Calu3 (cell line): ENCODE measurements at regions not wholly inside any gene's neighbourhood (a gene's known extent, or its start where the extent isn't known, plus 50 kb on each side); places are given as distances from the start of the nearest gene placed in this dataset.

Experiments used
- BruUV-seq: library from RNA; stranded (reverse); fragments of 400-500 nt; replicated peaks from 2 replicates; lab custom pipeline; 2021; lab: Mats Ljungman, UMichigan
- CTCF ChIA-PET: fragments of 300-600 bp; sonication (Branson Sonifier 250); formaldehyde crosslinking; loops from one replicate; lab custom pipeline; 2022; ENCODE audit warnings: antibody characterized with exemption; lab: Charles Lee
- DNase-seq: peaks from one replicate; pipeline ENCODE4 v3.0.0; 2022
- H3K27ac Mint-ChIP-seq: one replicate; pipeline ENCODE4 v1.8.0; 2022; ENCODE audit warnings: mixed read lengths; ENCODE audit not compliant: unreplicated experiment
- H3K27me3 Mint-ChIP-seq: one replicate; pipeline ENCODE4 v1.8.0; 2022; ENCODE audit warnings: mixed read lengths; ENCODE audit not compliant: unreplicated experiment
- H3K36me3 Mint-ChIP-seq: one replicate; pipeline ENCODE4 v1.8.0; 2022; ENCODE audit warnings: mild to moderate bottlenecking, moderate library complexity, mixed read lengths; ENCODE audit not compliant: insufficient read depth, unreplicated experiment
- H3K4me1 Mint-ChIP-seq: one replicate; pipeline ENCODE4 v1.8.0; 2022; ENCODE audit warnings: mild to moderate bottlenecking, low read depth, mixed read lengths; ENCODE audit not compliant: unreplicated experiment
- H3K4me3 Mint-ChIP-seq: one replicate; pipeline ENCODE4 v1.8.0; 2022; ENCODE audit warnings: mild to moderate bottlenecking, low read depth, moderate library complexity, mixed read lengths; ENCODE audit not compliant: unreplicated experiment
- H3K9me3 Mint-ChIP-seq: one replicate; pipeline ENCODE4 v1.8.0; 2022; ENCODE audit warnings: low read depth, mixed read lengths; ENCODE audit not compliant: unreplicated experiment
- intact Hi-C: fragments of 100-400 bp; cut with micrococcal nuclease; formaldehyde crosslinking; loops from one replicate; pipeline ENCODE4 v1.10.0; 2022; ENCODE audit not compliant: unreplicated experiment
- TF ChIP-seq, protein P1 (sequence below): fragments of 200-600 bp; IDR thresholded peaks from one replicate; pipeline ENCODE4 v1.8.0; 2022; ENCODE audit warnings: antibody characterized with exemption; ENCODE audit not compliant: unreplicated experiment

DNA sequence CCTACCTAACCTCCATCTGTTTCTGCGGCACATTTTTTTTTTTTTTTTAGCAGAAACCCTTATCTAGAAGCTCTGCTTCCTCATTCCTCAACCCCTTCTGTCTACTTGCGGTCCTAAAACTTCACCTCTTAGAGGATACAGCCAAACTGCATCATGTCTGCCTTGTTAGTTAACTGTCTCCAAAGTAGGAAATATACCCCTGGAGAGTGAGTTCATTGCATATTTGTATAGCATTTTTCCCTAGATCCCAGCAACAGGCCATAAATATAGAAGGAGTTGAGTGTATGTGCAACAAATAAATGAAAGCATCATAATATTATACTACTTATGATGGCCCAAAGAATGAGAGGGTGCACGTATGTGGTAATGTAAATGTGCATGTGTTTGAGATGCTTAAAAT lies 1288.6 kb upstream of the GJE1 start:
- no peaks in the 10 kb centered on the region for H3K9me3 Mint-ChIP-seq
- H3K27ac Mint-ChIP-seq, result no peak overlapping the region
- H3K4me3 Mint-ChIP-seq, result no peak overlapping the region
- no TSS peak for BruUV-seq
- no peaks in the 10 kb centered on the region for H3K27me3 Mint-ChIP-seq
- H3K36me3 Mint-ChIP-seq, result no peaks in the 10 kb centered on the region
- peaks cover 11% of the 10 kb centered on the region for H3K4me1 Mint-ChIP-seq
- DNase-seq, result no peak
- TF ChIP-seq, protein P1, sequence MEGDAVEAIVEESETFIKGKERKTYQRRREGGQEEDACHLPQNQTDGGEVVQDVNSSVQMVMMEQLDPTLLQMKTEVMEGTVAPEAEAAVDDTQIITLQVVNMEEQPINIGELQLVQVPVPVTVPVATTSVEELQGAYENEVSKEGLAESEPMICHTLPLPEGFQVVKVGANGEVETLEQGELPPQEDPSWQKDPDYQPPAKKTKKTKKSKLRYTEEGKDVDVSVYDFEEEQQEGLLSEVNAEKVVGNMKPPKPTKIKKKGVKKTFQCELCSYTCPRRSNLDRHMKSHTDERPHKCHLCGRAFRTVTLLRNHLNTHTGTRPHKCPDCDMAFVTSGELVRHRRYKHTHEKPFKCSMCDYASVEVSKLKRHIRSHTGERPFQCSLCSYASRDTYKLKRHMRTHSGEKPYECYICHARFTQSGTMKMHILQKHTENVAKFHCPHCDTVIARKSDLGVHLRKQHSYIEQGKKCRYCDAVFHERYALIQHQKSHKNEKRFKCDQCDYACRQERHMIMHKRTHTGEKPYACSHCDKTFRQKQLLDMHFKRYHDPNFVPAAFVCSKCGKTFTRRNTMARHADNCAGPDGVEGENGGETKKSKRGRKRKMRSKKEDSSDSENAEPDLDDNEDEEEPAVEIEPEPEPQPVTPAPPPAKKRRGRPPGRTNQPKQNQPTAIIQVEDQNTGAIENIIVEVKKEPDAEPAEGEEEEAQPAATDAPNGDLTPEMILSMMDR, result no peak
- CTCF ChIA-PET, result no interaction called here
- intact Hi-C loops, result no loop called here

DNA sequence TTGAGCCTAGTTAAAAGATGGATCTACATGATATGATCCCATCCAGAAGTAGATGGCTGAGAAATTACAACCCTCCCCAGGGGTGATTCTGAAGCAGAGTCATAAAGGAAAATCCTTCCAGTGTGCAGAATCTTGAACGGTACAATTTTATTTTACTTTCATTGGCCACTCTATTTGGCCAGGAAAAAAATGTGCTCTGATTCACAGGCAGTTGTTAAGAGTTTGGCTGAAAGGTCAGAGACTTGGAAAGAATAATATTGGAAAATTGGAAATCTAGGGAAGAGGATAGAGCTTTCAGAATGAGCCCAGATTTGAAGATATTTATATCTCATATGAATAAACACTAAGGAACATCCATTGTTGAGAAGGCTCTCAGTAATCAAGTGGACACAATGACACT lies 1299.3 kb upstream of the GJE1 start:
- Mint-ChIP-seq H3K27me3 (no peaks in the 10 kb centered on the region), H3K27ac (no peak overlapping the region), H3K36me3 (no peaks in the 10 kb centered on the region), H3K9me3 (no peaks in the 10 kb centered on the region), H3K4me1 (no peaks in the 10 kb centered on the region), H3K4me3 (no peak overlapping the region)
- DNase-seq, result no peak
- BruUV-seq, result no TSS peak
- intact Hi-C loops, result no loop called here
- CTCF ChIA-PET, result no interaction called here
- TF ChIP-seq, protein P1, result no peak

DNA sequence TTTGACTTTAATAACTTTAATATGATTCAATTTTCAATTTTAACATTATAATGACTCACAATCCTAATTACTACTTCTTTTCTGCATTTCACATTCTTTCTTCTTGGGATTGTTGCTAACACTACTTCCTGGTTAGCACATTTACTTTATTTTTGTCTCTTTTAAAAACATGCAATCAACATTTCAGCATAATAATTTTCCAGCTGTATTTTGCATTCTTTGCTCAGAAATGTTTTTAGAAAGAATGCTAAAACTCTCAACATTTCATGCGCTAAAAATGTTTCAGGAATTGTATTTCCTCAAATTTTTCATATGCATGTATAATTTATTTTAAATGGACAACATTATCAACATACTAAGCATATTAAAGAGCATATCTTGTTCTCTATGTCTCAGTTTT lies 1302.1 kb upstream of the GJE1 start:
- BruUV-seq, result no TSS peak
- DNase-seq, result no peak
- H3K4me3 Mint-ChIP-seq, result no peak overlapping the region
- no peaks in the 10 kb centered on the region for H3K9me3 Mint-ChIP-seq
- peaks cover 4% of the 10 kb centered on the region for H3K4me1 Mint-ChIP-seq
- H3K27me3 Mint-ChIP-seq, result no peaks in the 10 kb centered on the region
- no peaks in the 10 kb centered on the region for H3K36me3 Mint-ChIP-seq
- TF ChIP-seq, protein P1, result no peak
- intact Hi-C loops, result no loop called here
- no peak overlapping the region for H3K27ac Mint-ChIP-seq
- CTCF ChIA-PET, result no interaction called here

DNA sequence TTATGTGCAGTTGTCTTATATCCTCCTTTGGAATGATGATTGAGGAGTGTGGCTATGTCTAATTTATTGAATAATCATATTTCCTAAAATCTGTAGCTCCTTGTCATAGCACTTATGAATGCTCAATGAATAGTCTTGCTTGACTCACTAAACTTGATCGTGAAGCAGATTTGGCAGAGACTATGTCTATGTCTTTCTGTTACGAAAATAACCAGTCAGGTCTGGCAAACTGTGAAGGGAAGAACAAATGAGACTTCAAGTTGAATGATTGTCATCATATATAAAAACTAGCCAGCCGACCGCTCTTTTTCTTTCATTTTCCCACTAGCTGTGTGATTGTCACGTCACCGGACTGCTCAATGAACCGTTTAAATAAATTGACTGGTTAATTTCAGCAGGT lies 1303.9 kb upstream of the GJE1 start:
- peaks cover 13% of the 10 kb centered on the region for H3K4me1 Mint-ChIP-seq

More for the DNA sequence above, 1303.9 kb upstream of the GJE1 start:
- TF ChIP-seq, protein P1, result no peak
- no peak overlapping the region for H3K4me3 Mint-ChIP-seq
- no TSS peak for BruUV-seq
- no peaks in the 10 kb centered on the region for H3K27me3 Mint-ChIP-seq
- intact Hi-C loops, result no loop called here
- CTCF ChIA-PET, result no interaction called here
- no peaks in the 10 kb centered on the region for H3K9me3 Mint-ChIP-seq
- no peak for DNase-seq
- no peaks in the 10 kb centered on the region for H3K36me3 Mint-ChIP-seq
- H3K27ac Mint-ChIP-seq, result no peak overlapping the region
